ENCODE measurements at regions not wholly inside any gene's neighbourhood (a gene's known extent, or its start where the extent isn't known, plus 50 kb on each side); places are given as distances from the start of the nearest gene placed in this dataset.

DNA sequence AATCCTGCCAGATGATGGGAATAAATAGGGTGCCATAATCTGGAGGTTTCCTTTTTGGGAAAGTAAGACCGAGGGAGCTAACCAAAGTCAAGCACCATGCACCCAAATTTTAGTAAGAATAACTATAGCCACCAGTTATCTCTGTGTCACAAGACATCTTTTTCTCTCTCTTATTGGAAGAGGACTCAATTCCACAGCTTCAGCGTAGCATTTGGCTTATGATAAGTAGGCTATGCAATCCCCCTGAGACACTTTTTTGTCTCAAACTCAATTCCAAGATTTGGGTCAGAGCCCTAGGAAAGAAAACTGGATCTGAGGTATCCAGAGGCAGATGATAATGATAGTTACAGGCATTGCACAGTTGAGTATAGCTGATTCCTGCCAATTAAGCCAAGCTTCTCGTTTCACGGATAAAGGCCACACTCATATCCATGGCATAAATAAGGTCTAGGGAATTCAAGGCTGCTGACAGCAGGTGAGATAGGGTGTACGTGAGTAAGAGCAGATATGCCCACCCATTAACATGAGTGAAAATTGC lies 425.2 kb upstream of the CNTNAP2 start:
- Histone ChIP-seq H3K36me3 (replicated peaks; ENCODE audit: low read depth, low read length) (no peaks in the 10 kb centered on the region), H3K9me3 (ENCODE audit: insufficient read depth, low read length) (no peaks in the 10 kb centered on the region), H3K4me3 (ENCODE audit: low read length) (no peak overlapping the region), H3K4me1 (ENCODE audit: low read length) (no peaks in the 10 kb centered on the region), H3K79me2 (ENCODE audit: low read length) (no peaks in the 10 kb centered on the region), H3K9ac (ENCODE audit: low read length) (no peak overlapping the region), H3K27me3 (ENCODE audit: low read depth, low read length) (no peaks in the 10 kb centered on the region), H2AFZ (ENCODE audit: low read depth, low read length) (no peak overlapping the region), H3K4me2 (ENCODE audit: low read length) (no peak overlapping the region), H3K27ac (ENCODE audit: low read length) (no peak overlapping the region), H4K20me1 (ENCODE audit: insufficient read depth, low read length) (no peaks in the 10 kb centered on the region)
- no peak for TF ChIP-seq EZH2phosphoT487 (IDR thresholded peaks at IDR 0.05; ENCODE audit: low read depth)
- TF ChIP-seq, protein P1, sequence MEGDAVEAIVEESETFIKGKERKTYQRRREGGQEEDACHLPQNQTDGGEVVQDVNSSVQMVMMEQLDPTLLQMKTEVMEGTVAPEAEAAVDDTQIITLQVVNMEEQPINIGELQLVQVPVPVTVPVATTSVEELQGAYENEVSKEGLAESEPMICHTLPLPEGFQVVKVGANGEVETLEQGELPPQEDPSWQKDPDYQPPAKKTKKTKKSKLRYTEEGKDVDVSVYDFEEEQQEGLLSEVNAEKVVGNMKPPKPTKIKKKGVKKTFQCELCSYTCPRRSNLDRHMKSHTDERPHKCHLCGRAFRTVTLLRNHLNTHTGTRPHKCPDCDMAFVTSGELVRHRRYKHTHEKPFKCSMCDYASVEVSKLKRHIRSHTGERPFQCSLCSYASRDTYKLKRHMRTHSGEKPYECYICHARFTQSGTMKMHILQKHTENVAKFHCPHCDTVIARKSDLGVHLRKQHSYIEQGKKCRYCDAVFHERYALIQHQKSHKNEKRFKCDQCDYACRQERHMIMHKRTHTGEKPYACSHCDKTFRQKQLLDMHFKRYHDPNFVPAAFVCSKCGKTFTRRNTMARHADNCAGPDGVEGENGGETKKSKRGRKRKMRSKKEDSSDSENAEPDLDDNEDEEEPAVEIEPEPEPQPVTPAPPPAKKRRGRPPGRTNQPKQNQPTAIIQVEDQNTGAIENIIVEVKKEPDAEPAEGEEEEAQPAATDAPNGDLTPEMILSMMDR (IDR thresholded peaks at IDR 0.05; ENCODE audit: low read depth, low read length) = no peak

GRCh38 chr7:145681646-145682045 lies 435.0 kb upstream of the CNTNAP2 start:
- H3K36me3 ChIP-seq (replicated peaks; ENCODE audit: low read depth, low read length) = no peaks in the 10 kb centered on the region
- no peaks in the 10 kb centered on the region for H3K79me2 ChIP-seq (ENCODE audit: low read length)
- H3K9me3 ChIP-seq (ENCODE audit: insufficient read depth, low read length) = no peaks in the 10 kb centered on the region
- no peaks in the 10 kb centered on the region for H4K20me1 ChIP-seq (ENCODE audit: insufficient read depth, low read length)
- TF ChIP-seq, protein P1 (IDR thresholded peaks at IDR 0.05; ENCODE audit: low read depth, low read length) = no peak
- TF ChIP-seq EZH2phosphoT487 (IDR thresholded peaks at IDR 0.05; ENCODE audit: low read depth) = no peak
- H3K4me3 ChIP-seq (ENCODE audit: low read length) = no peak overlapping the region
- H3K27ac ChIP-seq (ENCODE audit: low read length) = no peak overlapping the region
- H3K4me1 ChIP-seq (ENCODE audit: low read length) = no peaks in the 10 kb centered on the region
- H3K4me2 ChIP-seq (ENCODE audit: low read length) = no peak overlapping the region
- H2AFZ ChIP-seq (ENCODE audit: low read depth, low read length) = no peak overlapping the region
- H3K27me3 ChIP-seq (ENCODE audit: low read depth, low read length) = no peaks in the 10 kb centered on the region
- H3K9ac ChIP-seq (ENCODE audit: low read length) = no peak overlapping the region

GRCh38 chr7:145681159-145681558 lies 435.4 kb upstream of the CNTNAP2 start:
- Histone ChIP-seq H3K79me2 (ENCODE audit: low read length) (no peaks in the 10 kb centered on the region), H2AFZ (ENCODE audit: low read depth, low read length) (no peak overlapping the region), H3K4me3 (ENCODE audit: low read length) (no peak overlapping the region), H3K27ac (ENCODE audit: low read length) (no peak overlapping the region), H3K36me3 (replicated peaks; ENCODE audit: low read depth, low read length) (no peaks in the 10 kb centered on the region), H3K4me2 (ENCODE audit: low read length) (no peak overlapping the region), H3K27me3 (ENCODE audit: low read depth, low read length) (no peaks in the 10 kb centered on the region), H3K9ac (ENCODE audit: low read length) (no peak overlapping the region), H4K20me1 (ENCODE audit: insufficient read depth, low read length) (no peaks in the 10 kb centered on the region), H3K9me3 (ENCODE audit: insufficient read depth, low read length) (no peaks in the 10 kb centered on the region), H3K4me1 (ENCODE audit: low read length) (no peaks in the 10 kb centered on the region)
- TF ChIP-seq, protein P1 (IDR thresholded peaks at IDR 0.05; ENCODE audit: low read depth, low read length) = no peak
- TF ChIP-seq EZH2phosphoT487 (IDR thresholded peaks at IDR 0.05; ENCODE audit: low read depth) = no peak

- Histone ChIP-seq H3K9ac (ENCODE audit: low read length) (no peak overlapping the region), H3K79me2 (ENCODE audit: low read length) (no peaks in the 10 kb centered on the region), H2AFZ (ENCODE audit: low read depth, low read length) (no peak overlapping the region), H3K27me3 (ENCODE audit: low read depth, low read length) (no peaks in the 10 kb centered on the region), H3K4me1 (ENCODE audit: low read length) (no peaks in the 10 kb centered on the region), H4K20me1 (ENCODE audit: insufficient read depth, low read length) (no peaks in the 10 kb centered on the region), H3K9me3 (ENCODE audit: insufficient read depth, low read length) (no peaks in the 10 kb centered on the region), H3K36me3 (replicated peaks; ENCODE audit: low read depth, low read length) (no peaks in the 10 kb centered on the region), H3K27ac (ENCODE audit: low read length) (no peak overlapping the region), H3K4me2 (ENCODE audit: low read length) (no peak overlapping the region), H3K4me3 (ENCODE audit: low read length) (no peak overlapping the region)
- TF ChIP-seq EZH2phosphoT487 (IDR thresholded peaks at IDR 0.05; ENCODE audit: low read depth) = no peak
- TF ChIP-seq, protein P1 (IDR thresholded peaks at IDR 0.05; ENCODE audit: low read depth, low read length) = no peak
Measured at GRCh38 chr7:145665499-145666258, 450.9 kb upstream of the CNTNAP2 start.
